Caco-2 (cell line): ENCODE measurements at regions not wholly inside any gene's neighbourhood (a gene's known extent, or its start where the extent isn't known, plus 50 kb on each side); places are given as distances from the start of the nearest gene placed in this dataset.

Experiments
- BruUV-seq: library from RNA; stranded (reverse); fragments of 400-500 nt; replicated peaks from 2 replicates; lab custom pipeline; 2021; lab: Mats Ljungman, UMichigan
- CTCF ChIA-PET: fragments of 300-600 bp; sonication (Branson Sonifier 250); formaldehyde crosslinking; loops from one replicate; lab custom pipeline; 2022; ENCODE audit warnings: antibody characterized with exemption; lab: Charles Lee
- POLR2A ChIA-PET: fragments of 300-600 bp; sonication (Branson Sonifier 250); formaldehyde crosslinking; loops from one replicate; lab custom pipeline; 2022; ENCODE audit warnings: antibody characterized with exemption; lab: Charles Lee
- DNase-seq, 2 experiments: peaks; one replicate each; pipeline versions ENCODE4 v3.0.0 to v3.0.0-alpha.2; 2020 to 2022
- H3K27me3 ChIP-seq: replicated peaks from 2 replicates; pipeline ENCODE4 v1.6.0; 2011; ENCODE audit warnings: low read length; ENCODE audit not compliant: control insufficient read depth, insufficient read depth
- H3K36me3 ChIP-seq: 2 replicates; pipeline ENCODE4 v1.5.1; 2011; ENCODE audit warnings: low read length; ENCODE audit not compliant: control insufficient read depth, insufficient read depth
- H3K4me1 ChIP-seq: fragments of 250-450 bp; sonication (Bioruptor Pico); 2 replicates; pipeline ENCODE4 v1.5.1; 2020; ENCODE audit warnings: mild to moderate bottlenecking
- H3K4me3 ChIP-seq: 2 replicates; pipeline ENCODE4 v1.5.1; 2011; ENCODE audit warnings: low read depth, mild to moderate bottlenecking, control low read depth, low read length
- H3K9me3 ChIP-seq: fragments of 250-450 bp; sonication (Bioruptor Pico); 2 replicates; pipeline ENCODE4 v1.5.1; 2020; ENCODE audit warnings: mild to moderate bottlenecking, moderate library complexity
- H3K27ac Mint-ChIP-seq: one replicate; pipeline ENCODE4 v1.8.0; 2022; ENCODE audit warnings: mixed read lengths; ENCODE audit not compliant: unreplicated experiment
- H3K27me3 Mint-ChIP-seq: one replicate; pipeline ENCODE4 v1.8.0; 2022; ENCODE audit warnings: mixed read lengths; ENCODE audit not compliant: insufficient read depth, unreplicated experiment
- H3K36me3 Mint-ChIP-seq: one replicate; pipeline ENCODE4 v1.8.0; 2022; ENCODE audit warnings: mild to moderate bottlenecking, mixed read lengths; ENCODE audit not compliant: insufficient read depth, unreplicated experiment
- H3K4me1 Mint-ChIP-seq: one replicate; pipeline ENCODE4 v1.8.0; 2022; ENCODE audit warnings: low read depth, mixed read lengths; ENCODE audit not compliant: unreplicated experiment
- H3K4me3 Mint-ChIP-seq: one replicate; pipeline ENCODE4 v1.8.0; 2022; ENCODE audit warnings: mild to moderate bottlenecking, moderate library complexity, mixed read lengths; ENCODE audit not compliant: unreplicated experiment
- H3K9me3 Mint-ChIP-seq: one replicate; pipeline ENCODE4 v1.8.0; 2022; ENCODE audit warnings: mixed read lengths; ENCODE audit not compliant: unreplicated experiment
- CTCF ChIP-seq, 2 experiments: fragments of 200-600 bp in 1 of 2; IDR thresholded peaks; 1 replicate in 1 of 2; 2 replicates in 1 of 2; pipeline versions ENCODE4 v1.5.1 to v1.8.0; 2011 to 2022; ENCODE audit warnings: antibody characterized with exemption in 1 of 2, control low read depth in 1 of 2, inconsistent platforms in 1 of 2, low read depth in 1 of 2, low read length in 1 of 2, mild to moderate bottlenecking in 1 of 2, moderate library complexity in 1 of 2; ENCODE audit not compliant: insufficient read depth in 1 of 2, severe bottlenecking in 1 of 2, unreplicated experiment in 1 of 2
- intact Hi-C: fragments of 100-400 bp; cut with micrococcal nuclease; formaldehyde crosslinking; loops from one replicate; pipeline ENCODE4 v1.10.0; 2022; ENCODE audit not compliant: unreplicated experiment

- POLR2A ChIA-PET: interaction anchor here (0.6 kb wide), 1 partner anchor 186 kb away, joined by 4 read pairs; no protein-coding TSS in a partner anchor
- H3K4me3 ChIP-seq: no peak overlapping the region
- DNase-seq: no peak
- H3K36me3 ChIP-seq: no peaks in the 10 kb centered on the region
- BruUV-seq: no TSS peak
- intact Hi-C loops: no loop called here
- Mint-ChIP-seq H3K36me3 (no peaks in the 10 kb centered on the region), H3K4me3 (no peak overlapping the region), H3K27me3 (no peaks in the 10 kb centered on the region), H3K27ac (no peak overlapping the region), H3K4me1 (no peaks in the 10 kb centered on the region), H3K9me3 (peaks cover 9% of the 10 kb centered on the region)
- H3K9me3 ChIP-seq: no peaks in the 10 kb centered on the region
- no peaks in the 10 kb centered on the region for H3K27me3 ChIP-seq
- peaks cover 3% of the 10 kb centered on the region; the same call in 1 of the 2 replicates for H3K4me1 ChIP-seq
- TF ChIP-seq CTCF (IDR thresholded peaks at IDR 0.05; ENCODE audit: insufficient read depth in 1 of 2, low read depth in 1 of 2, low read length in 1 of 2, severe bottlenecking in 1 of 2, unreplicated experiment in 1 of 2): no peak
- CTCF ChIA-PET: no interaction called here
Measured at GRCh38 chr4:144206711-144207110, 66.2 kb upstream of the GYPA start.

- no peak overlapping the region for H3K4me3 ChIP-seq
- Mint-ChIP-seq H3K27me3 (no peaks in the 10 kb centered on the region), H3K9me3 (no peaks in the 10 kb centered on the region), H3K27ac (no peak overlapping the region), H3K36me3 (no peaks in the 10 kb centered on the region), H3K4me3 (no peak overlapping the region), H3K4me1 (no peaks in the 10 kb centered on the region)
- no peak for TF ChIP-seq CTCF (IDR thresholded peaks at IDR 0.05; ENCODE audit: insufficient read depth in 1 of 2, low read depth in 1 of 2, low read length in 1 of 2, severe bottlenecking in 1 of 2, unreplicated experiment in 1 of 2)
- BruUV-seq: no TSS peak
- ChIA-PET POLR2A (no interaction called here), CTCF (no interaction called here)
- DNase-seq: no peak
- peaks cover 3% of the 10 kb centered on the region; the same call in 1 of the 2 replicates for H3K4me1 ChIP-seq
- H3K36me3 ChIP-seq: no peaks in the 10 kb centered on the region
- H3K27me3 ChIP-seq: no peaks in the 10 kb centered on the region
- intact Hi-C loops: no loop called here
- H3K9me3 ChIP-seq: no peaks in the 10 kb centered on the region
Measured at GRCh38 chr4:144208074-144208473, 67.6 kb upstream of the GYPA start.

- H3K4me3 ChIP-seq: no peak overlapping the region
- no peaks in the 10 kb centered on the region for H3K4me1 Mint-ChIP-seq
- H3K27ac Mint-ChIP-seq: no peak overlapping the region
- H3K36me3 Mint-ChIP-seq: no peaks in the 10 kb centered on the region
- H3K9me3 Mint-ChIP-seq: no peaks in the 10 kb centered on the region
- H3K36me3 ChIP-seq: no peaks in the 10 kb centered on the region
- no TSS peak for BruUV-seq
- no peak for TF ChIP-seq CTCF (IDR thresholded peaks at IDR 0.05; ENCODE audit: insufficient read depth in 1 of 2, low read depth in 1 of 2, low read length in 1 of 2, severe bottlenecking in 1 of 2, unreplicated experiment in 1 of 2)
- H3K4me3 Mint-ChIP-seq: no peak overlapping the region
- intact Hi-C loops: no loop called here
- H3K9me3 ChIP-seq: no peaks in the 10 kb centered on the region
- POLR2A ChIA-PET: no interaction called here
- H3K27me3 ChIP-seq: no peaks in the 10 kb centered on the region
- no peaks in the 10 kb centered on the region for H3K27me3 Mint-ChIP-seq
- DNase-seq: no peak
- H3K4me1 ChIP-seq: peaks cover 3% of the 10 kb centered on the region; the same call in 1 of the 2 replicates
- CTCF ChIA-PET: no interaction called here
Measured at GRCh38 chr4:144209491-144209890, 69.0 kb upstream of the GYPA start.
